ENCODE measurements at regions not wholly inside any gene's neighbourhood (a gene's known extent, or its start where the extent isn't known, plus 50 kb on each side); places are given as distances from the start of the nearest gene placed in this dataset.

DNA sequence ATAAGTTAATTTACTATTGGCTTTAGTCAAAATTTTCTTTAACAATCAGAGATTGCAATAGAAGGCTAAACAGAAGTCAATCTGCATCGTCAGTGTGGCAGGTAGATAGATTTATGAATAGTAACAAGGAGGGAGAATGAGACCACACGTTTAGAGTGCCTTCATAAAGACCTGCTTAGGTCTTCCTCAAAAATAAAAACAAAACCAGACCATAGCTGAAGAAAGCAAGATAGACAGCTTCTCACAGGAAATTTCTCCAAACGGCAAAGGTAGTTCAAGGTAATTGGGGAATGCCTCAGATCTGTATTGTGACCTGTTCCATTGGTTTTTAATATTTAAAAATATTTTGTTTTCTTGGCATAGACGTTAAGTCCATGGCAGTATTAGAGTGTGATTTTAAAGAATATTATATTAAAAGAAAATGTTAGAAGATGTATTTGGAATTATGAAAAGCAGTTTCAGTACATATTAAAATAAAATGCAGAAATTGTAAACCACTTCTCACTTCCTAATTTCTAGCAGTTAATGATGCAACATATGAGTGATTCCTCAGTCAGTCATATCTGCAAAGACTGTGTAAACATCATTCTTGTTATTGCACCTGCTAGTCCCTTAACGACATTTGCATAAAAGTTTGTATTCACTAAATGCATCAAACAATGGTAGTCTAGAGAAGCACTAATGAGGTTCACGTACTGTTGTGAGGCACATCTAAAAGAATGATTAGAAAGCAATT is 278.0 kb downstream of the HLX start:
- no peak overlapping the region for H2AFZ ChIP-seq (ENCODE audit: low read length)
- H3K4me2 ChIP-seq (ENCODE audit: low read length), result no peak overlapping the region
- TF ChIP-seq CTCF (IDR thresholded peaks at IDR 0.05; ENCODE audit: low read length), result no peak
- no peak for TF ChIP-seq EZH2 (IDR thresholded peaks at IDR 0.05; ENCODE audit: borderline replicate concordance, low read length)
- H3K79me2 ChIP-seq (ENCODE audit: insufficient read depth, low read length), result no peaks in the 10 kb centered on the region
- no peaks in the 10 kb centered on the region for H4K20me1 ChIP-seq (ENCODE audit: insufficient read depth, low read length)
- no peaks in the 10 kb centered on the region for H3K36me3 ChIP-seq (ENCODE audit: insufficient read depth, low read length)
- H3F3A ChIP-seq (ENCODE audit: insufficient read depth, low read length), result no peaks in the 10 kb centered on the region
- H3K4me1 ChIP-seq (ENCODE audit: insufficient read depth, low read length, severe bottlenecking), result no peaks in the 10 kb centered on the region
- H3K27me3 ChIP-seq (ENCODE audit: insufficient read depth, low read length), result no peaks in the 10 kb centered on the region
- H3K4me3 ChIP-seq (ENCODE audit: low read depth, low read length, poor library complexity, severe bottlenecking), result no peak overlapping the region
- no peak overlapping the region for H3K27ac ChIP-seq (ENCODE audit: low read depth, low read length, poor library complexity, severe bottlenecking)
- no peak overlapping the region for H3K9ac ChIP-seq (ENCODE audit: low read length)
- no peaks in the 10 kb centered on the region; the same call in 1 of the 2 replicates for H3K9me2 ChIP-seq (ENCODE audit: low read depth, low read length)
- H3K9me3 ChIP-seq (ENCODE audit: low read length), result no peaks in the 10 kb centered on the region

GRCh38 chr1:221159608-221160007 is 280.4 kb downstream of the HLX start:
- Histone ChIP-seq H3K79me2 (ENCODE audit: insufficient read depth, low read length) (no peaks in the 10 kb centered on the region), H2AFZ (ENCODE audit: low read length) (no peak overlapping the region), H3K4me2 (ENCODE audit: low read length) (no peak overlapping the region)

DNA sequence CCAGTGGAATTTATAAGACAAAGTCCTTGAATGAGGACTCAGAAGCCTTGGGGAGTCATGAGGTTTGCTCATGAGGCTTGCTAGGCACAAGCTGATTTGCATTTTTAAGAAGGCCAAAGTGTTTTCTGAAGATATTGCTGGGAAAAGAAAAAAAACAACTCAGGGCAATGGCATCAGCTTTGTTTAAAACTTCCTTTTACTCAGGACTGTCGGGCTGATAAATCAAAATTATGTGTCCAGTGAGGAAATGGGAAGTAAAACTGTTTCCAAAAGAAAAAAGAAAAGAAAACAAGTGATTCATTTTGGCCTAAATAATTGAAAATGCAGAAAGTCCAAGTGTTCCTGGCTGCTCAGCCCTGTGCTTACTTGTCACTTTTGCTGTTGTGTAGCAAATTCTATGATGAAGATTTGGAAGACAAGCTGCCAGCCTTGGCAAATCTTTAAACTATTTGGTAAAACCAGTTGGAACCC is 282.4 kb downstream of the HLX start:
- no peaks in the 10 kb centered on the region; the same call in 1 of the 2 replicates for H3K9me2 ChIP-seq (ENCODE audit: low read depth, low read length)
- no peaks in the 10 kb centered on the region for H3K36me3 ChIP-seq (ENCODE audit: insufficient read depth, low read length)
- no peaks in the 10 kb centered on the region for H3K27me3 ChIP-seq (ENCODE audit: insufficient read depth, low read length)
- no peaks in the 10 kb centered on the region for H4K20me1 ChIP-seq (ENCODE audit: insufficient read depth, low read length)
- no peak overlapping the region for H3K9ac ChIP-seq (ENCODE audit: low read length)
- H2AFZ ChIP-seq (ENCODE audit: low read length), result no peak overlapping the region
- no peaks in the 10 kb centered on the region for H3F3A ChIP-seq (ENCODE audit: insufficient read depth, low read length)
- H3K4me3 ChIP-seq (ENCODE audit: low read depth, low read length, poor library complexity, severe bottlenecking), result no peak overlapping the region
- H3K27ac ChIP-seq (ENCODE audit: low read depth, low read length, poor library complexity, severe bottlenecking), result no peak overlapping the region
- H3K4me1 ChIP-seq (ENCODE audit: insufficient read depth, low read length, severe bottlenecking), result no peaks in the 10 kb centered on the region
- no peak overlapping the region for H3K4me2 ChIP-seq (ENCODE audit: low read length)
- H3K79me2 ChIP-seq (ENCODE audit: insufficient read depth, low read length), result no peaks in the 10 kb centered on the region
- no peak for TF ChIP-seq EZH2 (IDR thresholded peaks at IDR 0.05; ENCODE audit: borderline replicate concordance, low read length)
- no peak for TF ChIP-seq CTCF (IDR thresholded peaks at IDR 0.05; ENCODE audit: low read length)
- H3K9me3 ChIP-seq (ENCODE audit: low read length), result no peaks in the 10 kb centered on the region

More at GRCh38 chr1:221159608-221160007, 280.4 kb downstream of the HLX start:
- no peak overlapping the region for H3K27ac ChIP-seq (ENCODE audit: low read depth, low read length, poor library complexity, severe bottlenecking)
- TF ChIP-seq EZH2 (IDR thresholded peaks at IDR 0.05; ENCODE audit: borderline replicate concordance, low read length) (no peak), CTCF (IDR thresholded peaks at IDR 0.05; ENCODE audit: low read length) (no peak)
- no peaks in the 10 kb centered on the region for H4K20me1 ChIP-seq (ENCODE audit: insufficient read depth, low read length)
- H3K4me1 ChIP-seq (ENCODE audit: insufficient read depth, low read length, severe bottlenecking), result no peaks in the 10 kb centered on the region
- H3K4me3 ChIP-seq (ENCODE audit: low read depth, low read length, poor library complexity, severe bottlenecking), result no peak overlapping the region
- H3K9me3 ChIP-seq (ENCODE audit: low read length), result no peaks in the 10 kb centered on the region
- H3K27me3 ChIP-seq (ENCODE audit: insufficient read depth, low read length), result no peaks in the 10 kb centered on the region
- H3K36me3 ChIP-seq (ENCODE audit: insufficient read depth, low read length), result no peaks in the 10 kb centered on the region
- no peaks in the 10 kb centered on the region; the same call in 1 of the 2 replicates for H3K9me2 ChIP-seq (ENCODE audit: low read depth, low read length)
- no peaks in the 10 kb centered on the region for H3F3A ChIP-seq (ENCODE audit: insufficient read depth, low read length)
- H3K9ac ChIP-seq (ENCODE audit: low read length), result no peak overlapping the region
